HG02623 (cell line): ENCODE measurements at regions not wholly inside any gene's neighbourhood (a gene's known extent, or its start where the extent isn't known, plus 50 kb on each side); places are given as distances from the start of the nearest gene placed in this dataset.
"Not testable (repeated sequence)": the region's sequence is repeated elsewhere in the genome, so short reads cannot be mapped to it uniquely, and the experiment has no call there.

ENCODE experiments used
- ATAC-seq: cut with Tn5 transposase; IDR thresholded peaks from one replicate; pipeline ENCODE4 v1.9.1; 2021; ENCODE audit warnings: moderate library complexity; ENCODE audit not compliant: unreplicated experiment

- no peak for ATAC-seq
Measured at GRCh38 chr6:141513830-141514229, 618.9 kb upstream of the GJE1 start.

- ATAC-seq = no peak
Measured at GRCh38 chr6:141510803-141511202, 621.9 kb upstream of the GJE1 start.

- ATAC-seq = not testable (repeated sequence)
Measured at GRCh38 chr6:141506062-141506461, 626.7 kb upstream of the GJE1 start.

GRCh38 chr6:141504318-141504717 lies 628.4 kb upstream of the GJE1 start:
- not testable (repeated sequence) for ATAC-seq

GRCh38 chr6:141501616-141502015 lies 631.1 kb upstream of the GJE1 start:
- no peak for ATAC-seq

- no peak for ATAC-seq
Measured at GRCh38 chr6:141498977-141499376, 633.7 kb upstream of the GJE1 start.

GRCh38 chr6:141492521-141493284 lies 640.0 kb upstream of the GJE1 start:
- ATAC-seq = no peak

- no peak for ATAC-seq
Measured at GRCh38 chr6:141491684-141492083, 641.0 kb upstream of the GJE1 start.

GRCh38 chr6:141490982-141491381 lies 641.7 kb upstream of the GJE1 start:
- no peak for ATAC-seq

- peak; percentile 31 for ATAC-seq
Measured at GRCh38 chr6:141488488-141488887, 644.2 kb upstream of the GJE1 start.

GRCh38 chr6:141486942-141487341 lies 645.8 kb upstream of the GJE1 start:
- no peak for ATAC-seq

- peak; percentile 72 for ATAC-seq
Measured at GRCh38 chr6:141484711-141485110, 648.0 kb upstream of the GJE1 start.

- ATAC-seq = peak; percentile 87
Measured at GRCh38 chr6:141483598-141484061, 649.1 kb upstream of the GJE1 start.

- peak; percentile 0 for ATAC-seq
Measured at GRCh38 chr6:141482796-141483597, 649.7 kb upstream of the GJE1 start.

GRCh38 chr6:141475259-141475658 lies 657.5 kb upstream of the GJE1 start:
- no peak for ATAC-seq

- no peak for ATAC-seq
Measured at GRCh38 chr6:141472162-141472928, 660.4 kb upstream of the GJE1 start.

- ATAC-seq = no peak
Measured at GRCh38 chr6:141470810-141471209, 661.9 kb upstream of the GJE1 start.

- ATAC-seq = no peak
Measured at GRCh38 chr6:141467881-141468280, 664.8 kb upstream of the GJE1 start.

GRCh38 chr6:141467041-141467440 lies 665.7 kb upstream of the GJE1 start:
- no peak for ATAC-seq

- no peak for ATAC-seq
Measured at GRCh38 chr6:141464896-141465295, 667.8 kb upstream of the GJE1 start.

GRCh38 chr6:141464490-141464889 lies 668.2 kb upstream of the GJE1 start:
- peak; percentile 81 for ATAC-seq
